Neural progenitor cell (in vitro differentiated cells): ENCODE measurements at regions not wholly inside any gene's neighbourhood (a gene's known extent, or its start where the extent isn't known, plus 50 kb on each side); places are given as distances from the start of the nearest gene placed in this dataset.

ENCODE experiments used
- DNase-seq: peaks from one replicate; pipeline ENCODE4 v3.0.0-alpha.2; 2016; ENCODE audit warnings: low spot score
- H2AFZ ChIP-seq: fragments of 200-600 bp; sonication (generic); replicated peaks from 2 replicates; pipeline ENCODE4 v1.6.1; 2016; ENCODE audit warnings: antibody characterized with exemption
- H3F3A ChIP-seq: fragments of 200-600 bp; sonication (generic); 2 replicates; pipeline ENCODE4 v1.6.1; 2016; ENCODE audit warnings: antibody characterized with exemption, low read depth
- H3K27ac ChIP-seq: fragments of 200-600 bp; sonication (generic); 2 replicates; pipeline ENCODE4 v1.5.1; 2016; ENCODE audit warnings: mild to moderate bottlenecking
- H3K27me3 ChIP-seq: fragments of 200-600 bp; sonication (generic); 2 replicates; pipeline ENCODE4 v1.6.1; 2016; ENCODE audit warnings: mild to moderate bottlenecking, moderate library complexity
- H3K36me3 ChIP-seq: fragments of 200-600 bp; sonication (generic); 2 replicates; pipeline ENCODE4 v1.5.1; 2016
- H3K4me1 ChIP-seq: fragments of 200-600 bp; sonication (generic); 2 replicates; pipeline ENCODE4 v1.6.1; 2016; ENCODE audit warnings: mixed run types
- H3K4me2 ChIP-seq: fragments of 200-600 bp; sonication (generic); 2 replicates; pipeline ENCODE4 v1.6.1; 2016
- H3K4me3 ChIP-seq: fragments of 200-600 bp; sonication (generic); 2 replicates; pipeline ENCODE4 v1.5.1; 2016
- H3K79me2 ChIP-seq: fragments of 200-600 bp; sonication (generic); 2 replicates; pipeline ENCODE4 v1.6.1; 2016; ENCODE audit warnings: low read depth
- H3K9ac ChIP-seq: fragments of 200-600 bp; sonication (generic); 2 replicates; pipeline ENCODE4 v1.6.1; 2016
- H3K9me3 ChIP-seq: fragments of 200-600 bp; sonication (generic); 2 replicates; pipeline ENCODE4 v1.5.1; 2016; ENCODE audit warnings: low read depth
- H4K20me1 ChIP-seq: fragments of 200-600 bp; sonication (generic); 2 replicates; pipeline ENCODE4 v1.6.1; 2016; ENCODE audit warnings: low read depth
- H3K27ac Mint-ChIP-seq: 3 replicates; pipeline ENCODE4 v1.8.0; 2021; ENCODE audit warnings: mixed read lengths
- H3K27me3 Mint-ChIP-seq: 2 replicates; pipeline ENCODE4 v1.8.0; 2022; ENCODE audit warnings: low read depth, mild to moderate bottlenecking, inconsistent platforms, moderate library complexity, mixed read lengths; ENCODE audit not compliant: insufficient read depth
- H3K36me3 Mint-ChIP-seq: 3 replicates; pipeline ENCODE4 v1.8.0; 2021; ENCODE audit warnings: mixed read lengths
- H3K4me1 Mint-ChIP-seq: 3 replicates; pipeline ENCODE4 v1.8.0; 2021; ENCODE audit warnings: mixed read lengths
- H3K4me3 Mint-ChIP-seq: 3 replicates; pipeline ENCODE4 v1.8.0; 2021; ENCODE audit warnings: mild to moderate bottlenecking, moderate library complexity, mixed read lengths
- H3K9me3 Mint-ChIP-seq: 3 replicates; pipeline ENCODE4 v1.8.0; 2020; ENCODE audit warnings: mixed read lengths
- EZH2 ChIP-seq: fragments of 200-600 bp; sonication (generic); IDR thresholded peaks from 2 replicates; pipeline ENCODE4 v1.6.1; 2017; ENCODE audit warnings: antibody characterized with exemption, mild to moderate bottlenecking, moderate library complexity
- EZH2phosphoT487 ChIP-seq: fragments of 200-600 bp; sonication (generic); IDR thresholded peaks from 2 replicates; pipeline ENCODE4 v1.6.1; 2017; ENCODE audit warnings: antibody characterized with exemption
- TF ChIP-seq, protein P1 (sequence below): fragments of 200-600 bp; sonication (generic); IDR thresholded peaks from 2 replicates; pipeline ENCODE4 v1.5.1; 2017; ENCODE audit warnings: antibody characterized with exemption, mild to moderate bottlenecking

GRCh38 chr10:111885046-111885445 is 298.5 kb downstream of the GPAM start:
- Histone ChIP-seq H3K27ac (no peak overlapping the region), H3K36me3 (no peaks in the 10 kb centered on the region), H3K9me3 (no peaks in the 10 kb centered on the region), H3K9ac (no peak overlapping the region), H3F3A (no peaks in the 10 kb centered on the region), H2AFZ (no peak overlapping the region), H3K4me3 (no peak overlapping the region), H4K20me1 (no peaks in the 10 kb centered on the region), H3K27me3 (no peaks in the 10 kb centered on the region), H3K4me1 (peaks cover 7% of the 10 kb centered on the region), H3K79me2 (no peaks in the 10 kb centered on the region), H3K4me2 (no peak overlapping the region)
- Mint-ChIP-seq H3K4me1 (peaks cover 7% of the 10 kb centered on the region), H3K9me3 (peaks cover 4% of the 10 kb centered on the region), H3K36me3 (no peaks in the 10 kb centered on the region), H3K27ac (no peak overlapping the region), H3K4me3 (no peak overlapping the region), H3K27me3 (peaks cover 2% of the 10 kb centered on the region)
- TF ChIP-seq, protein P1, sequence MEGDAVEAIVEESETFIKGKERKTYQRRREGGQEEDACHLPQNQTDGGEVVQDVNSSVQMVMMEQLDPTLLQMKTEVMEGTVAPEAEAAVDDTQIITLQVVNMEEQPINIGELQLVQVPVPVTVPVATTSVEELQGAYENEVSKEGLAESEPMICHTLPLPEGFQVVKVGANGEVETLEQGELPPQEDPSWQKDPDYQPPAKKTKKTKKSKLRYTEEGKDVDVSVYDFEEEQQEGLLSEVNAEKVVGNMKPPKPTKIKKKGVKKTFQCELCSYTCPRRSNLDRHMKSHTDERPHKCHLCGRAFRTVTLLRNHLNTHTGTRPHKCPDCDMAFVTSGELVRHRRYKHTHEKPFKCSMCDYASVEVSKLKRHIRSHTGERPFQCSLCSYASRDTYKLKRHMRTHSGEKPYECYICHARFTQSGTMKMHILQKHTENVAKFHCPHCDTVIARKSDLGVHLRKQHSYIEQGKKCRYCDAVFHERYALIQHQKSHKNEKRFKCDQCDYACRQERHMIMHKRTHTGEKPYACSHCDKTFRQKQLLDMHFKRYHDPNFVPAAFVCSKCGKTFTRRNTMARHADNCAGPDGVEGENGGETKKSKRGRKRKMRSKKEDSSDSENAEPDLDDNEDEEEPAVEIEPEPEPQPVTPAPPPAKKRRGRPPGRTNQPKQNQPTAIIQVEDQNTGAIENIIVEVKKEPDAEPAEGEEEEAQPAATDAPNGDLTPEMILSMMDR: no peak
- TF ChIP-seq EZH2 (no peak), EZH2phosphoT487 (no peak)
- DNase-seq: no peak

DNA sequence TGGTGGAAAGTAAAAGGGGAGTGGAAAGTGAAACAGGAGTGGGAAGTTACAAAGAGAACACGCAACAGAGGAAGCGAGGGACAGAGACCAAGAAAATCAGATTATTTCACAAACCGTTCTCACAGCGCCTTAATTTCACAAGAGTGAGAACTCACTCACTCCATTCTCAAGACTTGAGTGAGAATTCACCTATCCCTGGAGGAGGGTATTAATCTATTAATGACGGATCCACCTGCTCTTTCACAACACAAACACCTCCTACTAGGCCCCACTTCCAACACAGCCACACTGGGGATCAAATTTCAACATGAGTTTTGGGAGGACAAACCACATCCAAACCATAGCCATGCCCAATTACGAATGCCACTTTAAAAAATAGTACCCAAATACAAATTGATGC is 297.6 kb downstream of the GPAM start:
- peaks cover 4% of the 10 kb centered on the region for H3K9me3 Mint-ChIP-seq
- H3K9me3 ChIP-seq: no peaks in the 10 kb centered on the region
- no peaks in the 10 kb centered on the region for H3K27me3 ChIP-seq
- no peaks in the 10 kb centered on the region for H3F3A ChIP-seq
- no peak overlapping the region for H3K27ac Mint-ChIP-seq
- no peaks in the 10 kb centered on the region for H3K36me3 Mint-ChIP-seq
- H3K79me2 ChIP-seq: no peaks in the 10 kb centered on the region
- H4K20me1 ChIP-seq: no peaks in the 10 kb centered on the region
- H3K36me3 ChIP-seq: no peaks in the 10 kb centered on the region
- no peak overlapping the region for H3K27ac ChIP-seq
- H3K4me3 Mint-ChIP-seq: no peak overlapping the region
- DNase-seq: no peak
- no peak overlapping the region for H3K4me3 ChIP-seq
- peaks cover 13% of the 10 kb centered on the region for H3K4me1 ChIP-seq
- peaks cover 10% of the 10 kb centered on the region for H3K4me1 Mint-ChIP-seq
- no peak overlapping the region for H3K9ac ChIP-seq
- H2AFZ ChIP-seq: no peak overlapping the region
- TF ChIP-seq, protein P1: no peak
- no peak for TF ChIP-seq EZH2phosphoT487
- TF ChIP-seq EZH2: no peak
- no peak overlapping the region for H3K4me2 ChIP-seq
- peaks cover 2% of the 10 kb centered on the region for H3K27me3 Mint-ChIP-seq

DNA sequence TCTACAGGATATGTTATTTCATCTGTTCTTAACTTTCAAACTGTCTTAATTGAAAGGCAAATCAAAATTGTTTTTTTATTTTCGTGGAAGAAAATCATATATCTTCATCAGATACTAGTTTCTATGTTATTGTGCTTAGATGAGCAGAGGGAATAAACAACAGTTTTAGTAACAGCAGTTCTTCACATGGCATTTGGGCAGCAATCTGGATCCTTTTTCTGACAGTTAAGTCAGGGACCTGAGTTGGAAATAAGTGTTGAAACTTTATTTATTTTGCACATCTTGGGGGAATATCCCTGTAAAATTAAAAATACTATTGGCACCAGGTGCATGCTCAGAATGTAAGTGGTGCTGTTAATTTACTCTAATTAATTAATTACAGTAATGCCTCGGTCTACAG is 296.3 kb downstream of the GPAM start:
- Histone ChIP-seq H3K27ac (no peak overlapping the region), H3K9me3 (peaks cover 2% of the 10 kb centered on the region), H3K36me3 (no peaks in the 10 kb centered on the region), H3K79me2 (no peaks in the 10 kb centered on the region), H3F3A (no peaks in the 10 kb centered on the region), H3K9ac (no peak overlapping the region), H3K4me3 (no peak overlapping the region), H3K4me1 (peaks cover 13% of the 10 kb centered on the region), H4K20me1 (no peaks in the 10 kb centered on the region), H3K4me2 (no peak overlapping the region), H3K27me3 (no peaks in the 10 kb centered on the region), H2AFZ (no peak overlapping the region)
- no peak for DNase-seq
- TF ChIP-seq EZH2phosphoT487 (no peak), EZH2 (no peak)
- TF ChIP-seq, protein P1: no peak
- peaks cover 4% of the 10 kb centered on the region for H3K9me3 Mint-ChIP-seq
- H3K4me3 Mint-ChIP-seq: no peak overlapping the region
- H3K27ac Mint-ChIP-seq: no peak overlapping the region
- peaks cover 10% of the 10 kb centered on the region for H3K4me1 Mint-ChIP-seq
- H3K27me3 Mint-ChIP-seq: peaks cover 2% of the 10 kb centered on the region
- no peaks in the 10 kb centered on the region for H3K36me3 Mint-ChIP-seq

- Histone ChIP-seq H3K9ac (no peak overlapping the region), H3K36me3 (no peaks in the 10 kb centered on the region), H3K4me3 (no peak overlapping the region), H3K27ac (no peak overlapping the region), H3K4me1 (peaks cover 13% of the 10 kb centered on the region), H3K27me3 (no peaks in the 10 kb centered on the region), H3K4me2 (peak overlapping the region; percentile 27), H3K9me3 (peaks cover 3% of the 10 kb centered on the region), H4K20me1 (no peaks in the 10 kb centered on the region), H3K79me2 (no peaks in the 10 kb centered on the region), H3F3A (no peaks in the 10 kb centered on the region), H2AFZ (no peak overlapping the region)
- Mint-ChIP-seq H3K9me3 (peaks cover 4% of the 10 kb centered on the region), H3K27me3 (no peaks in the 10 kb centered on the region), H3K4me3 (no peak overlapping the region), H3K36me3 (no peaks in the 10 kb centered on the region), H3K4me1 (peaks cover 10% of the 10 kb centered on the region), H3K27ac (no peak overlapping the region)
- no peak for TF ChIP-seq EZH2phosphoT487
- no peak for TF ChIP-seq EZH2
- TF ChIP-seq, protein P1: no peak
- DNase-seq: peak; percentile 27
Observed at GRCh38 chr10:111890046-111890445, 293.5 kb downstream of the GPAM start.
